ENCODE measurements at regions not wholly inside any gene's neighbourhood (a gene's known extent, or its start where the extent isn't known, plus 50 kb on each side); places are given as distances from the start of the nearest gene placed in this dataset.
"Not testable (repeated sequence)": the region's sequence is repeated elsewhere in the genome, so short reads cannot be mapped to it uniquely, and the experiment has no call there.

DNA sequence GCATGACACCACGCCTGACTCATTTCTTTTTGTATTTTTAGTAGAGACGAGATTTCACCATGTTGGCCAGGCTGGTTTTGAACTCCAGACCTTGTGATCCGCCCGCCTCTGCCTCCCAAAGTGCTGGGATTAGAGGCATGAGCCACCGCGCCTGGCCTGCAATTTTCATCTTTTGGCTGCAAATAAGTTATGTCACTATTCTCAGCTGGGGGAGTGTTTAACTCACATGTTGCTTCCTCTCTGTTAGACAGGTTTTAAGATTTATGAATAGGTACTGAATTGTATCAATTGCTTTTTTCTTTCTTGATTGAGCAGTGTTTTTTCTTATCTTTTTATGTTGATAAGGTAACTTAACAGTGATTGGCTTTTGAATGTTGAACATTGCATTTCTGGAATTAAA, 88.2 kb upstream of the ADCY2 start:
- intact Hi-C loops (cut with DNase I); DNase-seq (ENCODE audit: low spot score): not testable (repeated sequence)

DNA sequence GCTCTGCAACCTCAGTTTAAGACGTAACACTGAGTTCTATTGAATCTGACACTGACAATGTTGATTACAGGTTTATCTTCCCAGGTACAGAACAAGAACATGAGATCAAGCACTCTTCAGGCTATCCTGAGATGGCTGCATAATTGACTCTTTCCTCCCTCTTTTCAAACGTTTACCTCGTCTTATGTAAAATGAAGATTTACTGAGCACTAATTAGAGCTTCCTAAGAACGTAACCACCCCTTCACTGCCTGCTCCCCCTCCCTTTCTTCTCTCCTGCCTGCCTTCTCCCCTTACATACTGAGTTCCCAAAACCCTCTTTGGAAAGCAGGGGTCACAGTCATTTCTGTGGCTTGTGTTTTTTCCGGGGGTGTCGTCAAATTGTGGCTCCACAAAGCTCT, 86.2 kb upstream of the ADCY2 start:
- intact Hi-C loops (cut with DNase I); DNase-seq (ENCODE audit: low spot score): not testable (repeated sequence)

DNA sequence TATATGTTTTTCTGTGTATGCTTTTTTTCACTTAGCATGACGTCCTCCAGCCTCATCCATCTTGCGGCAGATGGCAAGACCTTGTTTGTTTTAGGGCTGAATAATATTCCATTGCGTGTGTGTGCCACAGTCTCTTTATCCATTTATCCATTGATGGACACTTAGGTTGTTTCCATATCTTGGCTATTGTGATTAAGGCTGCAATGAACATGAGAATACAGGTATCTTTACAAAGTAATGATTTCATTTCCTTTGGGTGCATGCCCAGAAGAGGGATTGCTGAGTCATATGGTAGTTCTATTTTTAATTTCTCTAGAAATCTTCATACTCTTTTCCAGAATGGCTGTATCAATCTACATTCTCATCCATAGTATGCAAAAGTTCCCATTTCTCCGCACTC, 85.3 kb upstream of the ADCY2 start:
- intact Hi-C loops (cut with DNase I); DNase-seq (ENCODE audit: low spot score): not testable (repeated sequence)

DNA sequence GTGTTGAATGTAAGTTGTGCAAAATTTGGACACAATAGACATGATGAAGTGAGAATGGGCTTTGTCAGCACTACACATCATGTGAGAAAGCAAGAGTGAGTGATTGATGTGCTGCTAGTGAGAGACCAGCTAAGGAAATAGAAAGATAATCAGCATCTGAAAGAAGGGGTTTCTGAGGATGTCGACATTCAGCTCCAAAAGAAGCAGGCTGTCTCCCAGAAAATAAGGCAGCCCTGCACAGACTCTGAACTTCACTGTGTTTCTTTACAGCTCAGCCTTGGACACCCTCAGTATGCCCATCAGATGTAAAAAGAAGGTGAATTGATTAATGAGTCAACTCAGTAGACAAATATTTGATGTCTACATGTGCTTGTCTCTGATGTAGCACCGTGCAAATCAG, 80.8 kb upstream of the ADCY2 start:
- DNase-seq (ENCODE audit: low spot score): no peak
- intact Hi-C loops (cut with DNase I): no loop called here

DNA sequence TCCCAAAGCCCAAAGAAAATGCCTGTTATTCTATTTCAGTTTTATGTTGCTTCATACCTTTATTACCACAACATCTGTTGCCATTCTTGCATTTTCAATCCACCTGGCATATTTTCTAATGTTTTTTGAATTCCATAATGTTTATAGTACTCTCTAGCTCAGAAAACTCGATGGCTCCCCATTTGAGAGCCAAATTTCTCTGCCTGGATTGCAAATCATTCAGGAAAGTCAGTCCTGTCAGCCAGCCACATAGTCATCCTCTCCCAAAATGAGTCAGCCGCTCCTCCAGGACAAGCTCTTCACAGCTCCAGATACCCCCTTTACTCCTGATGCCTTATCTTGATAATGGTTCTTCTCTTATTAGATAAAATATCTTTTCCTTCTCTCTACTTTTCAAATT, 78.2 kb upstream of the ADCY2 start:
- DNase-seq (ENCODE audit: low spot score): no peak
- intact Hi-C loops (cut with DNase I): no loop called here

DNA sequence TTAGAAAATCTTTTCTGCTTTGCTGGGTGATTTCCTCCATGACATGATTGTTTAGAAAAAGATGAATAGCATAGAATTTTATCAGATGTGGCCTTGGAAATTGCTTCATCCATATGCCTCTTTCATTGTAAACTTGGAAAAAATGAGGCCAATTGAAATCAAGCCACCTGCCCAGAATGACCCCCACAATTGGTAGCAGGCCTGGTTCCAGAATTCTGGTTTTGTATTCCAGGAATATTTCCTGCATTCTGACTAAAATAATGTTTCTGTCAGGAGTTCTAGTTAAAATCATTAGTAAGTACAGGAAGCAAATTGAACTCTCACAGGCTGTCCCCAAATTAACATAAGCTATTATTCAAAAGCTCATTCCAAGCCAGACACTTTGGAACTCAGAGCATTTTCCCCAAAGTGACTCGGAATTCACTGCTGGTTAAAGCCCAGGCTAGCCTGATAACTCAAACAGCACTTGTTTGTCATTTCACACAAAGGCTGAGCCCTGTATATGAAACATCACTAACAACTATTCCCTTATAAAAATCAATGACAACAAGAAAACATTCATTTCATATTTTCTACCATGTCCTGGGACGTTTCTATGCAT, 75.1 kb upstream of the ADCY2 start:
- no peak for DNase-seq (ENCODE audit: low spot score)
- intact Hi-C loops (cut with DNase I): no loop called here

DNA sequence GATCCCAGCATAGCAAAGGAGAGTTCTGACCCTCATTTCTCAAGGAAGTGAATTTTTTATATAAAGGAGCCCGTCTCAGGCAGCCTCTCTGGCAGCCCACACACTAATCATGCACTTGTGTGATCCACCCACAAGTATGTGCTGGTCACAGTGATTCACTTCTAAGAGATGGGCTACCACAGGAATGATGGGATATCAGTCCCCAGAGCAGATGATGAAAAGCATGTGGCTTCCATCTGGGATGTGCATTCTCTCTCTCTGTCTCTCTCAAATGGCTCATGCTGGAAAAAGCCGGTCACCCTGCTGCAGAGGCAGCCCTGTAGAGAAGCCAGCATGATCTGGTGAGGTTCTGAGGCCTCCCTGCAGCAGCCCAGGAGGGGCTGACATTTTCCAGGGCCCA, 74.2 kb upstream of the ADCY2 start:
- DNase-seq (ENCODE audit: low spot score): no peak
- intact Hi-C loops (cut with DNase I): no loop called here

DNA sequence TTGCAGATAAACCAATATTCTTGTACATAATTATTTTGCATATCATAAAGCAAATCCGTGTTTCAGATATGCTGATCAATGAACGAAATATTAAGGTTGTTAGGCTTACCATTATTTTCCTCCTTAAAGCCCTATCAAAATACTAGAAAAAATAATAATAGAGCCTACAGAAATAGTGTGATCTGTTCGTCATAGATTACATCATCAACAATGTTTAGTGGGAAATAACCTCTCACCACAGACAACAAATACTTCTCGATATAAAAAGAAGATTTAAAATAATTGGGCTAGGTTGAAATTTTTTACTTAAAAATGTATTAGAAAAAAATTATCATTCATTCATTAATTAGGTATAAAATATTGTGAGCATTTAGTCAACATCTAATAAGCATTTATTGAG, 71.0 kb upstream of the ADCY2 start:
- intact Hi-C loops (cut with DNase I): no loop called here

DNA sequence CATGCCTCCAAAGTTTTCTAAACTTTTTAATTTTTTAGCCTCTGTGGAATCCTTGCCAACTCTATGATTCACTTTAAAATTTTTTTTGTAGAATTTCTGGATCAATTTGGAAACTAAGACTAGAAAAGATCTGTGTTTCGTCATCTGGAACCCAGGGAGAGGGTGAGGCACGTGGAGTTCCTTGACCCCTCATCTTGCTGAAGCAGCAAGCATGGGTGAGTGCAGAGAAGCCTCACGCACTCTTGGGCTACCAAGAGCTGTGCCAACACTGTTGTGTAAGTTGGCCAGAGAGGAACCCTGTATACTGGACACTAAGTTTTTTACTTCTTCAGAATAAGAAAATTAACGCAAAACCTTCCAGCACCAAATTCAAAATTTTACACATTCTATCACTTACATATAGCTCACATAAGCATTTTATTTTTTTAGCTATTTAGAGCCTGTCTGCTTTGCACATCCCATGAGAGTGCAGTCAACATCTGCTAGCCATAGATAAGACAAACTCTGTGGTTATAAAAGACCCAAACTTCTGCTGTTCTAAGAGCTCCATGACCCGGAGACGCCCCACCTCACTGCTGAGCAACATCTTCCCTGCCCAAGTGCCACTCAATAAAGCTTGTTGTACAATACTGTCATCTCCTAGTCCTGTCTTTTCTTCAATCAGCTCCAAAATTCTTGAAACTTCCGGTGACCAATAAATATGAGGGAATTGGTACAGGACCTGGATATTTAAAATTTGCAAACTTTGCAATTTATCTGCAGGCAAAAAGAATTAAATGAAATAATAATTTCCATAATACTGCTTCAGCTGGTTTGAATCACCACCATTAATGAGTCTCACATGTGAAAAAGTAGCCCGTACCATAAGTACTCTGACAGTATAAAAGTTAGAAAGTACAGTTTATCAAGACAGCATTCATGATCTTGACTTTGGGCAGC, 69.7 kb upstream of the ADCY2 start:
- no peak for DNase-seq (ENCODE audit: low spot score)
- intact Hi-C loops (cut with DNase I): no loop called here

More for the DNA sequence above, 71.0 kb upstream of the ADCY2 start:
- no peak for DNase-seq (ENCODE audit: low spot score)

DNA sequence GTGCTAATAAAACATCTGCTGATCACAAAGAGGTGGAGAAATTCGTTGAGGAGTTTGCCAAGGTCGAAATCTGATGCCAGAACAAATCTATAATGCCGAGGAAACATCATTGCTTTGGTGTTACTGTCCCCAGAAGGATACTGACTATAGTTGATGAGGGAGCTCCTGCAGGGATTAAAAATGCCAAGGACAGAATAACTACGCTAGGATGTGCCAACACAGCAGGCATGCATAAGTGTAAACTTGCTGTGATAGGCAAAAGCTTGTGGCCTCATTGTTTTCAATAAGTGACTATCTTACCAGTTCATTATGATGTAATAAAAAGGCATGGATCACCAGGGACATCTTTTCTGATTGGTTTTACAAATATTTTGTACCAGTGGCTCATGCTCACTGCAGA, 66.8 kb upstream of the ADCY2 start:
- intact Hi-C loops (cut with DNase I): no loop called here
- no peak for DNase-seq (ENCODE audit: low spot score)

DNA sequence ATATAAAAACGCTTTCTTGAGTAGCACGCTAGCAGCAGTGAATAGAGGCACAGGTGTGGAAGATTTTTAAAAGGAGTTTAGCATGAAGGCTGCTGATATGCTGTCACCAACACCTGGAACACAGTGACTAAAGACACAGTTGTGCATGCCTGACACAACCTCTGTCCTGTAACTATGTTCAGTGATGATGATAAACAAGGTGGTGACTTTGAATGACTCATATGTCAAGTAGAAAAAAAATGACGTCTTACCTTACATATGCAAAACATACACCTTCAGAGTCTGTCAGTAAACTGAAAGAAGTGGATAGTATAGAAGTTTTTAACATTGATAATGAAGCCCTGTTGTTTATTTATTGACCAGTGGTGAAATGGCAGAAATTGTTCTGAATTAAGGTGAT, 66.2 kb upstream of the ADCY2 start:
- no peak for DNase-seq (ENCODE audit: low spot score)
- intact Hi-C loops (cut with DNase I): no loop called here

DNA sequence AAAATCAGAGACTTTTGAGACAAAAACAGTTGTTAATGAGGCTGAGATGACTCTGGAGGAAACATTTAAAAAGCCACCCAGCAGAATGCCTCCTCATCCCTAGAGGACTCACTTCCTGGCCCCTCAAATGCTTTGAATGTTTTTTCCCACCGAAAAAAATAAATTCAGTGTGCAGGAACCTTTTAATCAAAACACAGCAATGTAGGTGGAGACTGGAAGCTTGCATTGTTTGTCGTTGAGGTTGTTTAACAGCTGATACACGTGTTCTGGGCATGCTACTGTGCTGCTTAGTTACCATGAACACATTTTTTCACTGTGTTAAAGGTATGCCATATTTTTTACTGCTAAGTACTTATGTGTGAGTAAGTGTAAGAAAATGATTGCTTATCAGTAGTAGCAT, 65.7 kb upstream of the ADCY2 start:
- intact Hi-C loops (cut with DNase I): no loop called here
- DNase-seq (ENCODE audit: low spot score): no peak

DNA sequence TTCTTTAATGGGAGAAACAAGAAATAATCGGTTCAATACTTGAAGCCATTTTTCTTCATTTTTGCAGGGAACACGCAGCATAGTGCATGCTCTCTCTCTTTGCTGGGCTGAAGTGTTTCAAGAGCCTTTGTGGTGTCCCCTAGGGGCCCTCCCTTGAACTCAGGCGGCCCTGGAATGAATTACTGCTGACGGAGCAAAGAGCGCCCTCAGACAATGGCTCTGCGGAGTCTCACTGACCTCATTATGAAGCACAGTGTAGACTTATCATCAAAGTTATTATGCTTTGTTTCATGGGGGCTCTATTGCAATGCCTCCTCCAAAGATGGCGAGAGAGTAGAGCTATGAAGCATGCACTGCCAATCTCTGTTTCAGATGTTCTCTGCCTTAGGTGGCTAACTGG, 64.8 kb upstream of the ADCY2 start:
- DNase-seq (ENCODE audit: low spot score): no peak
- intact Hi-C loops (cut with DNase I): no loop called here

Small RNA genes in the stretch of these regions (microRNA-seq; reads per million reads assigned to microRNA genes)
- gene MIR4278 (ENCODE audit: borderline microRNAs expressed in 2 of 2): 0 reads per million in 2 donors
